SU-DHL-6 (cell line): ENCODE measurements at regions not wholly inside any gene's neighbourhood (a gene's known extent, or its start where the extent isn't known, plus 50 kb on each side); places are given as distances from the start of the nearest gene placed in this dataset.

Source experiments
- CTCF ChIP-seq: fragments of 200-600 bp; sonication (generic); IDR thresholded peaks from one replicate; pipeline ENCODE4 v1.5.1; 2017; ENCODE audit warnings: antibody characterized with exemption, mild to moderate bottlenecking, low read length, moderate library complexity; ENCODE audit not compliant: insufficient read depth, poor library complexity, severe bottlenecking
- EZH2phosphoT487 ChIP-seq: fragments of 200-600 bp; sonication (generic), shearing (Covaris generic); conservative IDR thresholded peaks from 2 replicates; pipeline ENCODE4 v1.6.1; 2018; ENCODE audit warnings: mild to moderate bottlenecking, antibody characterized with exemption, low read length, moderate library complexity, mixed read lengths

DNA sequence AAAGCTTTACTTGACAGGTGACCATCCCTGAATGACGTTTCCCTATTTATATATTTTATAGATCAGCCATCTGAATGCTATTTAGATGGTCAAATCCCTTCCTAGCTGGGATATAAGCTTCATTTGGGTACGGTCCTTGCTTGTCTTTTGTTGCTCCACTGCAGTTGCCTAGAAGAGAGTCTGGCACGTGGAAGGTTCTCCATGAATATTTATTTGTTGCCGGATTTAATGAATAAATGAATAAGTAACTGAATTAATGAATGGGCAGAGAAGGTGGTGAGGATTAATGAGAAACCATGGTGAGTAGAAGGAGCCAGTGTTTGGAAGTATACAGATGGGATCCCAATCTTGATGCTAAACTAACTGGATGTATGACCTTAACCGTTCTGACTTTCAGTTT is 222.1 kb downstream of the LPIN1 start:
- TF ChIP-seq CTCF (no peak), EZH2phosphoT487 (no peak)
